T47D (cell line): ENCODE measurements at regions not wholly inside any gene's neighbourhood (a gene's known extent, or its start where the extent isn't known, plus 50 kb on each side); places are given as distances from the start of the nearest gene placed in this dataset.
"Not testable (repeated sequence)": the region's sequence is repeated elsewhere in the genome, so short reads cannot be mapped to it uniquely, and the experiment has no call there.

Experiments
- DNase-seq, 2 experiments: peaks; one replicate each; pipeline versions ENCODE4 v3.0.0 to v3.0.0-alpha.2; 2011 to 2012; ENCODE audit warnings: low read depth in 1 of 2, low spot score in 1 of 2
- JUND ChIP-seq: IDR thresholded peaks from 2 replicates; pipeline ENCODE4 v1.6.1; 2012; ENCODE audit warnings: low read depth
- in situ Hi-C: cut with HindIII; loops from 2 replicates; pipeline ENCODE4 v1.10.0; 2016; ENCODE audit warnings: low sequenced_read_pairs, low pct_unique_long_range_greater_than_20kb

DNA sequence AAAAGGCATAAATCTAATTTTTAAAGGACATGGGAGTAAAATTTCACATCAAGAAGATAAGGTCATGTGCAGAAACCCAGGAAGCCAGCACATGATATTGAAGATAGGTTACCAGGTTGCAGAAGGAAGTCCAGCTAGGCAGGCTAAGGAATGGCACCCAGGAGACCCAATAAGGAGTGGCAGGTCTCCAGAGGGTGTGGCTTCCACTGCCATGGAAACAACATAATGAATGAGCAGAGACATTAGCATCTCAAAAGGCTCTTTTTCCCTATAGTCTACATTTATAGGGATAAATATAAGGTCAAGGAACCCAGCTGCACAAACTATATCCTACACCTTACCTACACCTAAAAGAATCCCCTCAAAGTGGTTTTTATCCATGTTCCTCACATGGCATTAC, 275.9 kb downstream of the RPS29 start:
- no peak for TF ChIP-seq JUND
- in situ Hi-C loops: no loop called here
- no peak for DNase-seq

GRCh38 chr14:49306152-49306751, 279.9 kb downstream of the RPS29 start:
- TF ChIP-seq JUND: no peak
- DNase-seq: peak; percentile 15 to 33
- in situ Hi-C loops: no loop called here

DNA sequence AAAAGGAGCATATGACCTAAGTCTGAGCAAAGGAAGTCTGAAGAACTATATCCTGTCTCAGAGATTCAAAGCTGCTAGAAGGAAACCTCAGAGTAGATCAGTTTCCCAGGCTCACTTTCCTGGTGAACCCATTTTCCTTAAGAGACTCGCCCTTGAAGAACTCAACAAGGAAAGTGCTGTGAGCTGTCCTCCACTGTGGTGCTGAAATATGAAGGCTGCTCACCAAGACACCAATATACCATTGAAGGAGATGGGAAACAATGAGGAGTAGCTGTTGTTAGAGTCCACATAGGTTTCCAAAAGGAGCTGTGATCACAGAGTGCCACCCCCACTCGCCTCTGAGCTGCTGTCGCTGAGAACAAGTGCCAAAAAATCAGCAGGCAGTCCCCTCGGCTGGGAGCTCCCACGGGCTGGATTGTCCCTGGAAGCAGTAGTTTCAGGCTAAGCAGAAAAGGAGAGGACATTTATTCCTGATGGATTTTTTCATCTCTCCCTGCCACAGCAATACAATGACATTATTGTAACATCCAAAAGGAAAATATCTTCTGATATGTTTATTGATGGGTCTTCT, 282.1 kb downstream of the RPS29 start:
- in situ Hi-C loops: no loop called here
- peak; percentile 54 to 86 for DNase-seq
- no peak for TF ChIP-seq JUND

DNA sequence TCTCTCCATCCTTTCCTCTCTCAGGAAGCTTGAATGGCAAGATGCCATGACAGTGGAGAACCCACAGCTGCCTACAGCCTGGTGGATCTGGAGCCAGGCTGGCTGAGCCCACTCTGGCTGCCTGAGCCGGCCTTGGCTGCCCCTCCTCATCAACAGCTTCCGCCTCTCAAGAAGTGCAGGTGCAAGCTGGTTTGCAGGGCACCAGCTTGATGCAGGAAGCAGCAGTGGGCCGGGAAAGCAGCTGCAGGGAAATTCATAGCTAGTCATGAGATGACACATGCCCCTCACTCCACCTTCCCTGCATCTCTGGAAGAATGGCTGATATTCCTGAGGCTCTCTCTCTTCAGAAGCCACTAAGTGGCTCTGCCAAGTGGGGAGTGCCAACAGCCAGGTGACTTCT, 289.1 kb downstream of the RPS29 start:
- no peak for TF ChIP-seq JUND
- in situ Hi-C loops: no loop called here
- DNase-seq: no peak

- TF ChIP-seq JUND: no peak
- in situ Hi-C loops: no loop called here
- DNase-seq: no peak
Measured at GRCh38 chr14:49294621-49295148, 291.5 kb downstream of the RPS29 start.

DNA sequence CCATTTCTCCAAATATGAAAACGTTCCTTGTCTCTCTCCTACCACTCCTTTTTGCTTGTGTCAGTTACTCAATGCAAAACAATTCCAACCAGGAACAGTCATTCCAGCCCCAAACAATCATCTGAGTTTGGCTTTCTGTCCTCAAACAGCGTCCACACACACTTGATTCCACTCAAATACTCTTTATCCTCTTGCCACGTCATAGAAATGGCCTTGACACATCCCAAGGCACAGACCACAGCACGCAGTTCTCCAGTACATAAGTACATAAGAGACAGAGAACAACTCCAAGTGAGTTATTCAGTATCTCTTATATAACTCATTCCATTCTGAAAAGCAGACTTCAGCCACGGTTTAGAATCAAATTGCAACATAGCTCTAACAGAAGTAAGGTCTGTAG, 299.2 kb downstream of the RPS29 start:
- no peak for DNase-seq
- TF ChIP-seq JUND: no peak
- in situ Hi-C loops: no loop called here

DNA sequence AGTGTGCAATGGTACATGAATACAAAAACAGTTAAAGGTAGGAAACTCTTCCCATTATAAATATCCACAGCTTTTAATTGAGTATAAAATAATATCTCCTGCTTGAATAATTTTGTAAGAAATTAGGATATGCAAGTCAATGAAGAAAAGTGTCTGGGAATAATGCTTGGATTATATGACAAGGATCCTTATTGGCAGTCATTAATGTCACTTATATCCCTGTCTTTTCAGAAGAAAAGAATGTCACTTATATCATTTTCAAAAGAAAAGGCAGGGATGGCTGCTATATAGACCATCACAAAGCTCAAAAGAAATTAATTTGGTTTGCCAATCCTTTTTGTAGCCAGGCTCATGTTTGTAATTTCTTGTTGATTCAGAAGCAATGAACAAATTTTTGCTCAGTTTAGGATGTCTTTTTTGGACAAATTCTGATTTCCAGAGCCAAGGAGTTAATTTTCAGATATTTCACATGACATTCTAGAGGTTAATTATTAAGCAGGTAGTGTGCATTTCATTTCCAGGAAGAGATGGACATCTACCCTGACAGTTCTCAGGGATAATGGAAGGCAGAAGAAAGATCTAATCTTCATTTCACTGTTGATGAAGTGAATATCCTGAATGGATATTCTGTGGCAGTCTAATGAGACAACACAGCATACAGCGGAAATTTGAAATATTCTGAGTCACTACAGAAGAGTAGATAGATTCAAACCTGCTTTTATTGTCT, 299.8 kb downstream of the RPS29 start:
- no peak for DNase-seq
- in situ Hi-C loops: no loop called here
- no peak for TF ChIP-seq JUND

GRCh38 chr14:49280566-49280965, 305.6 kb downstream of the RPS29 start:
- no peak for DNase-seq
- in situ Hi-C loops: no loop called here
- no peak for TF ChIP-seq JUND

DNA sequence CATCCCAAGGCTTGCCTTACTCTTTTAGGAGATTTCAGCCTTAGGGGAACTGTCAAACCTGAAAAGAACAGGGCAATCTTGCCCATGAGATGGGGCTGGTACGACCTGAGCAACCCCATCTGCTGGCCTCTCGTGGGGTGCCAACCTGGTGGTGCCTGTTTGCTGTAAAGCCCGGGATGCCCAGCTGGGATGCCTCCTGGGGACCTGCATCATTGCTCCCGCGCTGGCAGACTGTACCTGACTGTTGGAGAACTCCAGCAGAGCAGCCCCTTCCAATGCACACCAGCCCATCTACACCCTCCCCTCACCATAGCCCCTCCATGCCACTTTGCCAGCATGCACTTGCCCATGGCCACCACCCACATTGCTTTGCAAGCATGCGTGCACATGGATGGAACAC, 335.7 kb downstream of the RPS29 start:
- in situ Hi-C loops: no loop called here
- no peak for DNase-seq
- no peak for TF ChIP-seq JUND

- in situ Hi-C loops: no loop called here
- DNase-seq: no peak
- TF ChIP-seq JUND: no peak
Measured at GRCh38 chr14:49250109-49250508, 336.1 kb downstream of the RPS29 start.

DNA sequence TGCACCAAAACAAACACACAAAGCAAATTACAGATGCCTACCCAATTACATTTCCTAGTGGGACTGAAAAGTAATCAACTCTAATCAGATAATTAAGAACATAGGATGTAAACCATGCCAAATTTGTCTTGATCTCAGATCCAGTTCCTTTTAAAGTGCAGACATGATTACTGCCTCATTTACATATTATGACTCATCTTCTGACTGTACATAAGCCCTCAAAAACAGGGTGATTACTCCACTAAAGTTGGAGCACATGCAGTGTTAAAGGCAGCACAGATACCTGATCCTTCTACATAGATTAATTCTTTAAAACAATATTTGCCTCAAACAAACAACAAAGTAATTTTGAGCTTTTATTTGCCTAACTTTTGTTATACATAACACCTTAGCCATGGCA, 337.2 kb downstream of the RPS29 start:
- no peak for TF ChIP-seq JUND
- in situ Hi-C loops: no loop called here
- DNase-seq: no peak

DNA sequence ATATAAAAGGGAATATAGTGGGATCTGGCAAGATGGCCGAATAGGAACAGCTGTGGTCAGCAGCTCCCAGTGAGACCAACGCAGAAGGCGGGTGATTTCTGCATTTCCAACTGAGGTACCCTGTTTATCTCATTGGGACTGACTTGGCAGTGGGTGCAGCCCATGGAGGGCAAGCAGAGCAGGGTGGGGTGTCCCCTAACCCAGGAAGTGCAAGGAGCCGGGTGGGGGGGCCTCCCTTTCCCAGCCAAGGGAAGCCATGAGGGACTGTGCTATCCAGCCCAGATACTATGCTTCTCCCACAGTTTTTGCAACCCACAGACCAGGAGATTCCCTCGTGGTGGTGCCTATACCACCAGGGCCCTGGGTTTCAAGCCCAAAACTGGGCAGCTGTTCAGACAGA, 342.4 kb downstream of the RPS29 start:
- DNase-seq, in situ Hi-C loops: not testable (repeated sequence)

GRCh38 chr14:49240383-49240782, 345.8 kb downstream of the RPS29 start:
- no peak for DNase-seq
- in situ Hi-C loops: no loop called here
- no peak for TF ChIP-seq JUND

GRCh38 chr14:49228552-49228951, 357.6 kb downstream of the RPS29 start:
- no peak for TF ChIP-seq JUND
- no peak for DNase-seq
- in situ Hi-C loops: no loop called here
